ENCODE measurements at regions not wholly inside any gene's neighbourhood (a gene's known extent, or its start where the extent isn't known, plus 50 kb on each side); places are given as distances from the start of the nearest gene placed in this dataset.

DNA sequence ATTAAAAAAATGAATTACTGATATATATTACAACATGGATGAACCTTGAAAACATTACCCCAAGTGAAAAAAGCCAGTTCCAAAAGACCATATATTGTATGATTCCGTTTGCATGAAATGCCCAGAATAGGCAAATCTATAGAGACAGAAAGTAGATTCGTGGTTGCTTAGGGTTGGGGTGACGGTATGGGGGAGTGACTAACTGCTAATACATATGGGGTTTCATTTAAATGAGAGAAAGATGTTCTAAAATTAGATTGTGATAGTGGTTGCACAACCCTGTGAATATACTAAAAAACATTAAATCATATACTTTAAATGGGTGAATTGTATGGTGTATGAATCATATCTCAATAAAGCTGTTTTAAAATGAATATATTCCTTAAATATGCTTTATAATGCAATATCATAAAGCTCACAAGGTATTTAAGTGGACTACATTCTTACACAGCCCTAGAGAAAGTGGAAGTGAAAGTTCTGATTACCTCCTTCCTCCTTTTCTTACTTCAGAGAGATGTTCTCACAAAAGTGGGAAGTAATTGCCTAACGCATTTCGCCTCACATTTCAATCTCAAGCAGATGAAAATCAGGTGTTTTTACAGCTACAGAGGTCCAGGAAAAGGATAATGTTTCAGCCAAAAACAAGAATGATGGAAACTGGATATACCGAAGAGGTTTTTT is 142.7 kb upstream of the GNAO1 start:
- TF ChIP-seq, protein P1, sequence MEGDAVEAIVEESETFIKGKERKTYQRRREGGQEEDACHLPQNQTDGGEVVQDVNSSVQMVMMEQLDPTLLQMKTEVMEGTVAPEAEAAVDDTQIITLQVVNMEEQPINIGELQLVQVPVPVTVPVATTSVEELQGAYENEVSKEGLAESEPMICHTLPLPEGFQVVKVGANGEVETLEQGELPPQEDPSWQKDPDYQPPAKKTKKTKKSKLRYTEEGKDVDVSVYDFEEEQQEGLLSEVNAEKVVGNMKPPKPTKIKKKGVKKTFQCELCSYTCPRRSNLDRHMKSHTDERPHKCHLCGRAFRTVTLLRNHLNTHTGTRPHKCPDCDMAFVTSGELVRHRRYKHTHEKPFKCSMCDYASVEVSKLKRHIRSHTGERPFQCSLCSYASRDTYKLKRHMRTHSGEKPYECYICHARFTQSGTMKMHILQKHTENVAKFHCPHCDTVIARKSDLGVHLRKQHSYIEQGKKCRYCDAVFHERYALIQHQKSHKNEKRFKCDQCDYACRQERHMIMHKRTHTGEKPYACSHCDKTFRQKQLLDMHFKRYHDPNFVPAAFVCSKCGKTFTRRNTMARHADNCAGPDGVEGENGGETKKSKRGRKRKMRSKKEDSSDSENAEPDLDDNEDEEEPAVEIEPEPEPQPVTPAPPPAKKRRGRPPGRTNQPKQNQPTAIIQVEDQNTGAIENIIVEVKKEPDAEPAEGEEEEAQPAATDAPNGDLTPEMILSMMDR (IDR thresholded peaks at IDR 0.05): no peak
- no peak for TF ChIP-seq POLR2A (IDR thresholded peaks at IDR 0.05)
